ENCODE measurements at regions not wholly inside any gene's neighbourhood (a gene's known extent, or its start where the extent isn't known, plus 50 kb on each side); places are given as distances from the start of the nearest gene placed in this dataset.

DNA sequence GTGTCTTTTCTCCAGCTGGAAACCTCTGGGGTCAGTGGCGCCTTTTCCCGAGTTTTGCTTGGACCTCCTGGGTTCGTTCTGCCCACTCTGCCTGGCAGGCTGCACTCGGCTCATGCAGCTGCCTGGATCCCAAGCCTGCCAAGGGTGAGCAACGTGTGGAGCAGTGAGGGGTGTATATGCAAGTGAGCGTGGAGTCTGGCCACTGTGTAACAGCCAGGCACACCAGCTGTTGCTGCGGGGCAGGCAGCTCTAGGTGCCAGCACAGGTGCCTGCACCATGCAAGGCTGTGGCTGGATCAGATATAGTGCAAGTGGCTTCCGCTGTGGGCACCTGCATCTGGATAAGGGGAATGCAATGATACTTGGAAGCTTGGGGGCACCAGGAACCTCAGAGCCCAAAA is 699.4 kb downstream of the SLITRK1 start:
- Mint-ChIP-seq H3K27me3 (ENCODE audit: insufficient read depth, low read depth, poor library complexity) (peaks cover 4% of the 10 kb centered on the region), H3K4me1 (no peaks in the 10 kb centered on the region; the same call in 2 of the 3 replicates), H3K27ac (no peak overlapping the region), H3K4me3 (no peak overlapping the region), H3K9me3 (peaks cover 18% of the 10 kb centered on the region), H3K36me3 (ENCODE audit: low read depth) (peaks cover 12% of the 10 kb centered on the region)
- 0 out of 2 replicates have a peak, but pooled peaks cover 4% of the 10 kb centered on the region for H3K36me3 ChIP-seq (ENCODE audit: insufficient read depth)
- no peaks in the 10 kb centered on the region for H3F3A ChIP-seq (replicated peaks; ENCODE audit: low read depth)
- no peak overlapping the region for H3K4me3 ChIP-seq
- no peak overlapping the region for H3K27ac ChIP-seq (ENCODE audit: low read depth)
- H3K4me2 ChIP-seq, result no peak overlapping the region
- no peak overlapping the region for H2AFZ ChIP-seq
- no peak; the same call in 2 of the 3 replicates for ATAC-seq
- no peaks in the 10 kb centered on the region for H4K20me1 ChIP-seq (replicated peaks; ENCODE audit: insufficient read depth)
- H3K79me2 ChIP-seq (replicated peaks; ENCODE audit: insufficient read depth), result no peaks in the 10 kb centered on the region
- H3K9me2 ChIP-seq (ENCODE audit: insufficient read depth), result no peaks in the 10 kb centered on the region
- no peak for TF ChIP-seq CREB1 (CRISPR knock-in tag; IDR thresholded peaks at IDR 0.05; ENCODE audit: low read depth)
- TF ChIP-seq ZNF331 (CRISPR knock-in tag; IDR thresholded peaks at IDR 0.05; ENCODE audit: low read depth), result no peak
- no peak for TF ChIP-seq STAT1 (IDR thresholded peaks at IDR 0.05; ENCODE audit: unreplicated experiment)
- no peak for TF ChIP-seq JUNB (IDR thresholded peaks at IDR 0.05; ENCODE audit: unreplicated experiment)
- TF ChIP-seq, protein P1, sequence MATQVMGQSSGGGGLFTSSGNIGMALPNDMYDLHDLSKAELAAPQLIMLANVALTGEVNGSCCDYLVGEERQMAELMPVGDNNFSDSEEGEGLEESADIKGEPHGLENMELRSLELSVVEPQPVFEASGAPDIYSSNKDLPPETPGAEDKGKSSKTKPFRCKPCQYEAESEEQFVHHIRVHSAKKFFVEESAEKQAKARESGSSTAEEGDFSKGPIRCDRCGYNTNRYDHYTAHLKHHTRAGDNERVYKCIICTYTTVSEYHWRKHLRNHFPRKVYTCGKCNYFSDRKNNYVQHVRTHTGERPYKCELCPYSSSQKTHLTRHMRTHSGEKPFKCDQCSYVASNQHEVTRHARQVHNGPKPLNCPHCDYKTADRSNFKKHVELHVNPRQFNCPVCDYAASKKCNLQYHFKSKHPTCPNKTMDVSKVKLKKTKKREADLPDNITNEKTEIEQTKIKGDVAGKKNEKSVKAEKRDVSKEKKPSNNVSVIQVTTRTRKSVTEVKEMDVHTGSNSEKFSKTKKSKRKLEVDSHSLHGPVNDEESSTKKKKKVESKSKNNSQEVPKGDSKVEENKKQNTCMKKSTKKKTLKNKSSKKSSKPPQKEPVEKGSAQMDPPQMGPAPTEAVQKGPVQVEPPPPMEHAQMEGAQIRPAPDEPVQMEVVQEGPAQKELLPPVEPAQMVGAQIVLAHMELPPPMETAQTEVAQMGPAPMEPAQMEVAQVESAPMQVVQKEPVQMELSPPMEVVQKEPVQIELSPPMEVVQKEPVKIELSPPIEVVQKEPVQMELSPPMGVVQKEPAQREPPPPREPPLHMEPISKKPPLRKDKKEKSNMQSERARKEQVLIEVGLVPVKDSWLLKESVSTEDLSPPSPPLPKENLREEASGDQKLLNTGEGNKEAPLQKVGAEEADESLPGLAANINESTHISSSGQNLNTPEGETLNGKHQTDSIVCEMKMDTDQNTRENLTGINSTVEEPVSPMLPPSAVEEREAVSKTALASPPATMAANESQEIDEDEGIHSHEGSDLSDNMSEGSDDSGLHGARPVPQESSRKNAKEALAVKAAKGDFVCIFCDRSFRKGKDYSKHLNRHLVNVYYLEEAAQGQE (IDR thresholded peaks at IDR 0.05; ENCODE audit: unreplicated experiment), result no peak
- TF ChIP-seq EZH2 (IDR thresholded peaks at IDR 0.05; ENCODE audit: low read depth, unreplicated experiment), result no peak
- TF ChIP-seq, protein P2, sequence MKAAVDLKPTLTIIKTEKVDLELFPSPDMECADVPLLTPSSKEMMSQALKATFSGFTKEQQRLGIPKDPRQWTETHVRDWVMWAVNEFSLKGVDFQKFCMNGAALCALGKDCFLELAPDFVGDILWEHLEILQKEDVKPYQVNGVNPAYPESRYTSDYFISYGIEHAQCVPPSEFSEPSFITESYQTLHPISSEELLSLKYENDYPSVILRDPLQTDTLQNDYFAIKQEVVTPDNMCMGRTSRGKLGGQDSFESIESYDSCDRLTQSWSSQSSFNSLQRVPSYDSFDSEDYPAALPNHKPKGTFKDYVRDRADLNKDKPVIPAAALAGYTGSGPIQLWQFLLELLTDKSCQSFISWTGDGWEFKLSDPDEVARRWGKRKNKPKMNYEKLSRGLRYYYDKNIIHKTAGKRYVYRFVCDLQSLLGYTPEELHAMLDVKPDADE (IDR thresholded peaks at IDR 0.05), result no peak
- TF ChIP-seq ZNF114 (CRISPR knock-in tag; IDR thresholded peaks at IDR 0.05), result no peak
- TF ChIP-seq EZH2phosphoT487 (IDR thresholded peaks at IDR 0.05; ENCODE audit: unreplicated experiment), result no peak
- TF ChIP-seq, protein P3, sequence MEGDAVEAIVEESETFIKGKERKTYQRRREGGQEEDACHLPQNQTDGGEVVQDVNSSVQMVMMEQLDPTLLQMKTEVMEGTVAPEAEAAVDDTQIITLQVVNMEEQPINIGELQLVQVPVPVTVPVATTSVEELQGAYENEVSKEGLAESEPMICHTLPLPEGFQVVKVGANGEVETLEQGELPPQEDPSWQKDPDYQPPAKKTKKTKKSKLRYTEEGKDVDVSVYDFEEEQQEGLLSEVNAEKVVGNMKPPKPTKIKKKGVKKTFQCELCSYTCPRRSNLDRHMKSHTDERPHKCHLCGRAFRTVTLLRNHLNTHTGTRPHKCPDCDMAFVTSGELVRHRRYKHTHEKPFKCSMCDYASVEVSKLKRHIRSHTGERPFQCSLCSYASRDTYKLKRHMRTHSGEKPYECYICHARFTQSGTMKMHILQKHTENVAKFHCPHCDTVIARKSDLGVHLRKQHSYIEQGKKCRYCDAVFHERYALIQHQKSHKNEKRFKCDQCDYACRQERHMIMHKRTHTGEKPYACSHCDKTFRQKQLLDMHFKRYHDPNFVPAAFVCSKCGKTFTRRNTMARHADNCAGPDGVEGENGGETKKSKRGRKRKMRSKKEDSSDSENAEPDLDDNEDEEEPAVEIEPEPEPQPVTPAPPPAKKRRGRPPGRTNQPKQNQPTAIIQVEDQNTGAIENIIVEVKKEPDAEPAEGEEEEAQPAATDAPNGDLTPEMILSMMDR (conservative IDR thresholded peaks at IDR 0.05; ENCODE audit: low read depth in 2 of 2), result no peak
- TF ChIP-seq NANOG (IDR thresholded peaks at IDR 0.05; ENCODE audit: borderline replicate concordance), result no peak
- TF ChIP-seq, protein P4, sequence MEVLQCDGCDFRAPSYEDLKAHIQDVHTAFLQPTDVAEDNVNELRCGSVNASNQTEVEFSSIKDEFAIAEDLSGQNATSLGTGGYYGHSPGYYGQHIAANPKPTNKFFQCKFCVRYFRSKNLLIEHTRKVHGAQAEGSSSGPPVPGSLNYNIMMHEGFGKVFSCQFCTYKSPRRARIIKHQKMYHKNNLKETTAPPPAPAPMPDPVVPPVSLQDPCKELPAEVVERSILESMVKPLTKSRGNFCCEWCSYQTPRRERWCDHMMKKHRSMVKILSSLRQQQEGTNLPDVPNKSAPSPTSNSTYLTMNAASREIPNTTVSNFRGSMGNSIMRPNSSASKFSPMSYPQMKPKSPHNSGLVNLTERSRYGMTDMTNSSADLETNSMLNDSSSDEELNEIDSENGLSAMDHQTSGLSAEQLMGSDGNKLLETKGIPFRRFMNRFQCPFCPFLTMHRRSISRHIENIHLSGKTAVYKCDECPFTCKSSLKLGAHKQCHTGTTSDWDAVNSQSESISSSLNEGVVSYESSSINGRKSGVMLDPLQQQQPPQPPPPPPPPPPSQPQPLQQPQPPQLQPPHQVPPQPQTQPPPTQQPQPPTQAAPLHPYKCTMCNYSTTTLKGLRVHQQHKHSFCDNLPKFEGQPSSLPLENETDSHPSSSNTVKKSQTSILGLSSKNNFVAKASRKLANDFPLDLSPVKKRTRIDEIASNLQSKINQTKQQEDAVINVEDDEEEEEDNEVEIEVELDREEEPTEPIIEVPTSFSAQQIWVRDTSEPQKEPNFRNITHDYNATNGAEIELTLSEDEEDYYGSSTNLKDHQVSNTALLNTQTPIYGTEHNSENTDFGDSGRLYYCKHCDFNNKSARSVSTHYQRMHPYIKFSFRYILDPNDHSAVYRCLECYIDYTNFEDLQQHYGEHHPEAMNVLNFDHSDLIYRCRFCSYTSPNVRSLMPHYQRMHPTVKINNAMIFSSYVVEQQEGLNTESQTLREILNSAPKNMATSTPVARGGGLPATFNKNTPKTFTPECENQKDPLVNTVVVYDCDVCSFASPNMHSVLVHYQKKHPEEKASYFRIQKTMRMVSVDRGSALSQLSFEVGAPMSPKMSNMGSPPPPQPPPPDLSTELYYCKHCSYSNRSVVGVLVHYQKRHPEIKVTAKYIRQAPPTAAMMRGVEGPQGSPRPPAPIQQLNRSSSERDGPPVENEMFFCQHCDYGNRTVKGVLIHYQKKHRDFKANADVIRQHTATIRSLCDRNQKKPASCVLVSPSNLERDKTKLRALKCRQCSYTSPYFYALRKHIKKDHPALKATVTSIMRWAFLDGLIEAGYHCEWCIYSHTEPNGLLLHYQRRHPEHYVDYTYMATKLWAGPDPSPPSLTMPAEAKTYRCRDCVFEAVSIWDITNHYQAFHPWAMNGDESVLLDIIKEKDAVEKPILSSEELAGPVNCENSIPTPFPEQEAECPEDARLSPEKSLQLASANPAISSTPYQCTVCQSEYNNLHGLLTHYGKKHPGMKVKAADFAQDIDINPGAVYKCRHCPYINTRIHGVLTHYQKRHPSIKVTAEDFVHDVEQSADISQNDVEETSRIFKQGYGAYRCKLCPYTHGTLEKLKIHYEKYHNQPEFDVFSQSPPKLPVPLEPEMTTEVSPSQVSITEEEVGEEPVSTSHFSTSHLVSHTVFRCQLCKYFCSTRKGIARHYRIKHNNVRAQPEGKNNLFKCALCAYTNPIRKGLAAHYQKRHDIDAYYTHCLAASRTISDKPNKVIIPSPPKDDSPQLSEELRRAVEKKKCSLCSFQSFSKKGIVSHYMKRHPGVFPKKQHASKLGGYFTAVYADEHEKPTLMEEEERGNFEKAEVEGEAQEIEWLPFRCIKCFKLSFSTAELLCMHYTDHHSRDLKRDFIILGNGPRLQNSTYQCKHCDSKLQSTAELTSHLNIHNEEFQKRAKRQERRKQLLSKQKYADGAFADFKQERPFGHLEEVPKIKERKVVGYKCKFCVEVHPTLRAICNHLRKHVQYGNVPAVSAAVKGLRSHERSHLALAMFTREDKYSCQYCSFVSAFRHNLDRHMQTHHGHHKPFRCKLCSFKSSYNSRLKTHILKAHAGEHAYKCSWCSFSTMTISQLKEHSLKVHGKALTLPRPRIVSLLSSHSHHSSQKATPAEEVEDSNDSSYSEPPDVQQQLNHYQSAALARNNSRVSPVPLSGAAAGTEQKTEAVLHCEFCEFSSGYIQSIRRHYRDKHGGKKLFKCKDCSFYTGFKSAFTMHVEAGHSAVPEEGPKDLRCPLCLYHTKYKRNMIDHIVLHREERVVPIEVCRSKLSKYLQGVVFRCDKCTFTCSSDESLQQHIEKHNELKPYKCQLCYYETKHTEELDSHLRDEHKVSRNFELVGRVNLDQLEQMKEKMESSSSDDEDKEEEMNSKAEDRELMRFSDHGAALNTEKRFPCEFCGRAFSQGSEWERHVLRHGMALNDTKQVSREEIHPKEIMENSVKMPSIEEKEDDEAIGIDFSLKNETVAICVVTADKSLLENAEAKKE (CRISPR knock-in tag; IDR thresholded peaks at IDR 0.05), result no peak
- no peak for TF ChIP-seq POLR2AphosphoS5 (IDR thresholded peaks at IDR 0.05; ENCODE audit: low read depth)
- no peak for DNase-seq (ENCODE audit: low spot score)
- no peaks in the 10 kb centered on the region for H3K27me3 ChIP-seq (ENCODE audit: insufficient read depth)
- no peaks in the 10 kb centered on the region for H3K4me1 ChIP-seq (ENCODE audit: insufficient read depth)
